T-helper 1 cell treated with Interleukin-12 subunit alpha and Interleukin-12 subunit beta and Interleukin-4 antibody, amounts not matched to agents 30 ng/mL and 1 ng/mL, for 36 hours (primary cell): ENCODE measurements at regions not wholly inside any gene's neighbourhood (a gene's known extent, or its start where the extent isn't known, plus 50 kb on each side); places are given as distances from the start of the nearest gene placed in this dataset.

Source experiments
- intact Hi-C: fragments of 100-400 bp; cut with micrococcal nuclease; formaldehyde crosslinking; loops from one replicate; pipeline ENCODE4 v1.15.1; 2024

GRCh38 chr3:23083701-23084100 lies 119.4 kb upstream of the UBE2E2 start:
- intact Hi-C loops = no loop called here

GRCh38 chr3:23084367-23084766 lies 118.8 kb upstream of the UBE2E2 start:
- intact Hi-C loops = no loop called here

GRCh38 chr3:23085261-23085660 lies 117.9 kb upstream of the UBE2E2 start:
- intact Hi-C loops = no loop called here

GRCh38 chr3:23086331-23086730 lies 116.8 kb upstream of the UBE2E2 start:
- intact Hi-C loops = no loop called here

- intact Hi-C loops = no loop called here
These were observed 116.3 kb upstream of the UBE2E2 start for GRCh38 chr3:23086831-23087230.

- intact Hi-C loops = no loop called here
These were observed 108.7 kb upstream of the UBE2E2 start for GRCh38 chr3:23094412-23094811.

GRCh38 chr3:23094890-23095462 lies 108.2 kb upstream of the UBE2E2 start:
- intact Hi-C loops = no loop called here

GRCh38 chr3:23096041-23096440 lies 107.1 kb upstream of the UBE2E2 start:
- intact Hi-C loops = no loop called here

- intact Hi-C loops = no loop called here
These were observed 104.1 kb upstream of the UBE2E2 start for GRCh38 chr3:23099021-23099420.

- intact Hi-C loops = no loop called here
These were observed 103.5 kb upstream of the UBE2E2 start for GRCh38 chr3:23099677-23100076.

- intact Hi-C loops = no loop called here
These were observed 103.0 kb upstream of the UBE2E2 start for GRCh38 chr3:23100106-23100505.

- intact Hi-C loops = no loop called here
These were observed 99.4 kb upstream of the UBE2E2 start for GRCh38 chr3:23103764-23104163.

- intact Hi-C loops = no loop called here
These were observed 98.1 kb upstream of the UBE2E2 start for GRCh38 chr3:23105048-23105447.

- intact Hi-C loops = no loop called here
These were observed 96.5 kb upstream of the UBE2E2 start for GRCh38 chr3:23106666-23107065.

GRCh38 chr3:23107221-23107620 lies 95.9 kb upstream of the UBE2E2 start:
- intact Hi-C loops = no loop called here

GRCh38 chr3:23108451-23109057 lies 94.6 kb upstream of the UBE2E2 start:
- intact Hi-C loops = no loop called here

GRCh38 chr3:23111286-23111685 lies 91.8 kb upstream of the UBE2E2 start:
- intact Hi-C loops = no loop called here

GRCh38 chr3:23111797-23112196 lies 91.3 kb upstream of the UBE2E2 start:
- intact Hi-C loops = no loop called here

- intact Hi-C loops = no loop called here
These were observed 90.6 kb upstream of the UBE2E2 start for GRCh38 chr3:23112491-23112890.

GRCh38 chr3:23113455-23114171 lies 89.5 kb upstream of the UBE2E2 start:
- intact Hi-C loops = no loop called here

GRCh38 chr3:23114432-23114831 lies 88.7 kb upstream of the UBE2E2 start:
- intact Hi-C loops = no loop called here

- intact Hi-C loops = no loop called here
These were observed 87.8 kb upstream of the UBE2E2 start for GRCh38 chr3:23115171-23115877.
